ENCODE measurements at regions not wholly inside any gene's neighbourhood (a gene's known extent, or its start where the extent isn't known, plus 50 kb on each side); places are given as distances from the start of the nearest gene placed in this dataset.

DNA sequence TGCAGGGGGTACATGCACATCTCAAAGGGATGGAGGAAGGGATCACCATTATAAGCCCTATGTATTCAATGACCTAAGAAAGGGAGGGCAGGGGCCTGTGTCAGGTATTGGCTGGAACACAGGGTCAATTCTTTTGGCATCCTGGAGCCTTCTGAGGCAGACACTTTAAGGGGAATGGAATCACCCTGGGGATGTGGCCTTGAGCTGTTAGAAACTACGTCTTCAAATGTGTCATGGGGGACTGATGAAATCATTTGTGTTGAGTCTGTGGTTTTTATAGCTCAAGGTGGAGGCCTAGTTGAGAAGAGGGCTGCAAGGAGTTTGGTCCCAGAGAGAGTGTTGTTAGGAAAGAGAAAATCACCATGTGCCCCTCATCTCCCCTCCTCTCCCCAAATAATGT is 206.1 kb upstream of the CELF2 start:
- no peak for DNase-seq

DNA sequence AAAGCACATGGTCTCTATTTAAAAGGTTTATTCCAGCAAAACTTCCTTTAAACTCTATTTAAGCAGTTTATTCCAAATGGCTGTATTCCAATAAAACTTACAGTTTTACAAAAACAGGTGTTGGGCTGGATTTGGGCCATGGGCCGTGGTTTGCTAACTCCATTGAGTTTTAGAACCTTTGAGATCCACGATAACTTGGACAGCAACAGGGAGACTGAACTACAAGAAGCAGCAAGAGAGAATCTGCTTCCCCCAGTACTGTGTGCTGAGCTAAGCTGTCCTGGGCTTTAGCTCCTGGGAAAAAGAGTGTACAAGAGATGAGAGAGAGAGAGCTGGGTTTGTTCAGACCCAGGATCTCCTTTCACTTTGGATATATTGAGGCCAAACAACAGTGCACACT is 204.0 kb upstream of the CELF2 start:
- no peak for DNase-seq

DNA sequence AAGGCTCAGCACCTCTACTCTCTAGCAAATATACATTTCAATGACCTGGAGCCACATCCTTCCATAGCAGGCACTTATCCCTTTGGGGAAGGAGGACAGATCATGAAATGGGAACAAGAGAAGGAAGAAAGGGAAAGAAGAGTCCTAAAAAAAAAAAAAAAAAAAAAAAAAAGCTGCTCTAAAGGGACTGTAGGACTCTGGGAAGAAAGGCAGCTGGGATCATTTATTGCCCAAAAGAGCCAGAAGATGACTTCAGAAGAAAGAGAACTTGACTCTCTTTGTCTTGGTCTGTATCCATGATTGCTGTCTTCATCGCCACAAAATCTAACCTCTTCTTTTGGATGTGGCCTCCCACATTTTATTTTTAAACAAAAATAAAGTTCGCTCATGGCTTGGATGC is 203.6 kb upstream of the CELF2 start:
- no peak for DNase-seq

DNA sequence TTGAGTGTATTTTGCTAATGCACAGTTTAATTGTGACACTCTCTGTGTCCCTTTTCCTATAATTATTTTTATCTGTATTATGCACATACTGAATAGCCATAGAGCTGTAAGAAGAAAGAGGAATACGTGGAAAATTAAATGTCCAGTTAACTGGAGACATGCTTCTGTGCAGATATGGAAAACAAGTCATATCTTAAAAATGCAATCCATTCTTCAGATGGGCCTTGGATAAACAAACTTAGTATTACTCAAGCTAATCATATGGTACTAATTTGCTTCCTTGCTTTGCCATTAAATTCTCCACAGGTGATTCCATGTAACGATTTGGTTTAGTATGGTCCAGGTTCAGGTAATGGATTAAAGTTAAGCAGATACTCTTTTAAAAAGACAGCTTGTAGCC is 201.2 kb upstream of the CELF2 start:
- DNase-seq: peak; percentile 66

DNA sequence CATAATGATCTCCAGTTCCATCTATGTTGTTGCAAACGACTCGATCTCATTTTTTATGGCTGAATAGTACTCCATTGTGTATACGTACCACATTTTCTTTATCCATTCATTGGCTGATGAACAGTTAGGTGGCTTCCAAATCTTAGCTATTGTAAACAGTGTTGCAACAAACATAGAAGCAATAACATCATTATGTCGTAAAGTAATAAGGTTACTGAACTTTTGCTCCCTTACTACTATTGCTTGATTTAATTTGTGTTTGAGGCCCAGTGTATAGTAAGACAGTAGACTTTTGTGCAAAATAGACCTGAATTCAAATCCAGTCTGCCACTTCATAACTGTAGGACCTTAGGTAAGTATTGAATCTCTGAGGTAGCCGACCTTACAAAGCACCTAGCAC is 200.1 kb upstream of the CELF2 start:
- no peak for DNase-seq

DNA sequence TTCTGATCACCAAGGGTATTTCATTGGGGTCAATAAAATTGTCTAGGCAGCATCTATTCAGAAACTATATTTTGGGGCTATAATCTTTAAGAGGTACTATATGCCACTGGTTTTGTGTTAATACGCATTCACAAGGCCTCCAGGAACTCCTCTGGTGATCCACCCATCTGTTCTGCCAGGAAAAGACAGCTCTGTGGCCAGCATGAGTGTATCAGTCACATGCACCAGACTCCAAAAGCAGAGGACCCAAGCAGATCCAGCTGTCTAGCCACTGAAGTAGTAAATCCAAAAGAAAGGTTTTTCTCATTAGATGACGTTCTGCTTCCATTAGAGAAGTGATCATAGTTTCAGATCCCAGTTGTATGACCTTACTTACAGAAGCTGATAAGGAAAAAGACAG is 199.6 kb upstream of the CELF2 start:
- DNase-seq: peak; percentile 74

DNA sequence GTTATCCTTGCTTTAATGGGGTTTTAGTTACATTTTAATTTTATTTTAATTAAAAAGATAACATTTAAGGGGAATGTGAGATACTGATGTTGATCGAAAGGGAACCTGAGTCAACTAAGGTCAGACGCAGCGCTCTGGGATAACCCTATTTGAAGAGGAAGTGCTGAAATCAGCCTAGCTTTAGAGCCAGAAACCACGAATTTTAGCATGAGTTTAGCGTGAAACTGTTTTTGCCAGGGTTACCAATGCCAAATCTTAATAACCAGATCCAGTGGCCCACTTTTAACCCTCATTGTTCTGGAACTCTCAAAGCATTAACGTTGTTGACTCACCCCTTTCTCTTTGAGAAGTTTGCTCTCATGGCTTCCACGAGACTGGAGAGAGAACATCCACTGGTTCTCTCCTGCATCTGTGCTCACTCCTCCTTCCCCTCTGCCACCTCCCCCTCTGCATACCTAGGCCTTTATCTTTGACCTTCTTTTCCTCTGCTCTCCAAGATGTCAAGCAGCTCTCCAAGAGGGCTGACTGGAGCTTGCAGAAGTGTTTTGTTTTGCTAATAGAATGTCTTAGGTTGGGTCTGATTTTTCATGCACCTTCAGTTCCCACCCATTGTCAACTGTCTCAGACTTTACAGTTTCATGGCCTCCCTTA is 198.3 kb upstream of the CELF2 start:
- no peak for DNase-seq

DNA sequence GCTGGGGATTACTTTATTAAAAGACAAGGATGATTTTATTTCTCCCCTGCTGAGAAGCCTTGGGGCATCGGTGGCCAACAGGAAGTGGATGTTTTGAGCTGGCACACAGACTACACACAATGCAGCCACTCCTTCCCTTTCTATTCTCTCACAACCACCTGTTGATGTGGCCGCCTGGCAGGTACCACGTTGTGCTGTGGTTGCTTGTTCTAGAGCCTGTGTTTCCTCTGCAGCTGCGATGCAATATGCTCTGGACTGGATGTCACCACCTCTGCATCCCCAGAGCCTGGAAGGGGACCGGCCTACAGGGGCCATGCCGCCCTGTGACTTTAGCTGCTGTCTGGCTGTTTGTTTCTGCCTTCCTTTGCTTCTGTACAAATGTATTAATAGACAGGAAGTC is 195.7 kb upstream of the CELF2 start:
- no peak for DNase-seq

DNA sequence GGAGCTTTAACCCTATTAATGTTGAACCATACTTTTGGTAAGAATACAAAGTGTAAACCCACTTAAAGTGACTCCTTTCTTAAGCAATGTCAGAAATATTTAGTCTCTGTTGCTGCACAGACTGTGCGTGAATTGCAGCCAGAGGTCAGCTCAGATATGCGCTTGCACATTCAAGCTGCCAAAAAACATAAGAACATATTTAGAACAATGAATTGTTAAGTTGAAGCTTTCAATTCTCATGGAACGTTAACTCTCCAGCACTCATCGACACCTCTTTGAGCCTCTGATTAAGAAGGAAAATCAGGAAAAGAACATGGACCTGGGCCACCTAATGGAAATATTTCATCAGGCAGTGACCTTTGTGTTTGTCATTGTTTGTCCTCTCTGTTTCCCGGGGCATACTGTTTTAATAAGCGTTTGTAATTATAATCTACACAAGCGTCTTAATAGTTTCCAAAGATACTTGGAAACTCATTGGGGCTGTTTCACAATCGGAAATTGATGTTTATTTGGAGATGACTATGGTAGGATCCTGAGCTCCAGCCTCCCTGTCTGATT is 193.0 kb upstream of the CELF2 start:
- peak; percentile 84 for DNase-seq

DNA sequence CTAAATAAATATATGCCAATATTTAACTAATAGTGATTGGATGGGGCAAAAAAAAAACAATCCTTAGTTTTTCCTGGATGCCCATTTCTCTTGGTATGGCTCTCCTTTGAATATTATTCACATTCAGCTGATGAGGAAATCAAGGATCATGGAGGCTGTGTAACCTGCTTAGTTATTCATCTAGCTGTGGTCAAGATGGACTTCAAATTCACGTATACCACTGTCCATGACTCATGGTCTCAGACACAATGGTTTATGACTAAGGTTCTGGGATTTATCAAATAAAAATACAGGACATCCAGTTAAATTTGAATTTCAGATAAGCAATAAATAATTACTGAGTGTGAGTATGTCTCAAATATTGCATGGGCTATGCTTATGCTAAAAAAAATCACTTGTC is 191.5 kb upstream of the CELF2 start:
- peak; percentile 77 for DNase-seq

DNA sequence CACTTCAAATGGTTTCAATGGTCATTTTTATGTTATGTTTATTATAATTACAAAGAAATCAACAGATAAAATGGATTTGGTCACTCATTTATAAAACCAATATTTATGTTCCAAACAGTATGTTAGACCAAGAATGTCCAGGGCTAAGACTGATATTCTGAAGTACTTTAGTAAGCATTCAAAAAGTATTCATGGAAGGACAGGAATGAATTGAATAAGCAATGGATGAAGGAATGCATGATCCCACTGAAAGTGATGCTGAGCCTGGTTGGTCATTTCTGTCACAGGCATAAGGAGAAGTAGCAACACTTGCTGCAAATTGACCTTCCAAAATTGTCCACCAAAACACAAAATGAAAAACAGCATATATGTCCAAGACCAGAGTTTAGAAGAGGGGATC is 189.0 kb upstream of the CELF2 start:
- no peak for DNase-seq

DNA sequence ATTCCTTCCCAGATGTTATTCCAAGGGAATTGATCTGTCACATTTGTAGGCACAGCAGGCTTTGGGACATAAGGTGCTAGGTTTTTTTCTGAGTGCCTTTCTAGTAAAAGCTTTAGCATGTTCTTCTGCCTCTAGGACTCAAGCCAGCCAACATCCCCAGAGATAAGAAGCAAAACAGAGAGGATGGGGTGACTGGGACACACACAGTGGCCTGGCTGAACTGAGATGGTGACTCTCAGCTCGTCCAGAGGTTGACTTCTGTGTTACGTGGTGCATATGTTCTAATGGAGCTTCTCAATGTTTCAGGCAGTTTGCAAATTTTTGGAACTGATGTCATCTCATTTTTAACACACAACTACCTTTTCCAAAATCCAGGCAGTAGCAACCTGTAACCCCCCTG is 188.1 kb upstream of the CELF2 start:
- DNase-seq: no peak

DNA sequence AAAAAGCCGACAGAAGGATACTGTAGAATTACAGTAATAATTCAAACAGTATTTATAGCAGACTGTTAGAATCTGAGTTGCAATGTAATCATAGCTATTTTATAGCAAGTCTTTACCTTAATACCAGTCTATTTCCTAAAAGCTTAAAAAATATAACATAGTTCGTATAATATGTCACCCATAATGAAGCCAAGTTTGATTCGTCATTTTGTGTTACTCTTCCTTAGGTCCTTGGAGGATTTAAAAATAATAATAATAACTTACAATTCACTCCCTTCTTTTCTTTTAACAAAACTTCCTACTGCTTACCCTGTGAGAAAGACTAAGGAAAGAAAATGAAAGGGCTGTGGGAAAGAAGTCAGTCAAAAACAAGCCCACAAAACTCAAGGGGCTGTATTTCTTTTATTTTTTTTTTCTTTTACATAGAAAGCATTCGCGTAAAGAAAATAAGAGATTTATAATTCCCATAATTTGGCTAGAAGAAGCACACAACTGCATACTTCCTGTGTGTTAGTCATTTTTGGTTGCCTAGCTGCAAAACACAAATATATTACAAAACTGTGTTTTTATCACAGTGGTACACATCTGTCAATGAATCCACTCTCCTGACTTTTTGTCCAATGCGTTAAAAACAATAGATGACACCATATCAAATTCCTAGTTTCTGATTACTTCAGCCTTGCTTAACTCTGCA is 187.2 kb upstream of the CELF2 start:
- peak; percentile 82 for DNase-seq

DNA sequence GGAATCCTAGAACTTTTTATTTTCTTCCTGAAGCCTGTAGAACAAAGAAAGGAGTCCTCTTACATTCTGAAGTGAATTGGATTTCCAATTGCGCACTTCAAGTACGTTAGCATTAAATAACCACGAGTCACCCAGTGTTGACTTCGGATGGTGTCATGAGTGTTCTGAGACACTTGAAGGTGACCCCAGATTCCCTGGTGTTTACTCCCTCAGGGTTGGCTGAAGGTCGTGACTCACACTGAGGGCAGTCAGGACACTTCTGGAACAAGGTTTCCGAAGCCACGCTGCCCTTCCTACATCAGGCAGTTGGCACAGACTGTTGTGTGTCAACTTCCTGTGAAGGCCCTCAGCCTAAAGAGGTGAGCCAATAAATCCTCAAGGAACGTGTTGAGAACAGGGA is 186.6 kb upstream of the CELF2 start:
- peak; percentile 83 for DNase-seq

DNA sequence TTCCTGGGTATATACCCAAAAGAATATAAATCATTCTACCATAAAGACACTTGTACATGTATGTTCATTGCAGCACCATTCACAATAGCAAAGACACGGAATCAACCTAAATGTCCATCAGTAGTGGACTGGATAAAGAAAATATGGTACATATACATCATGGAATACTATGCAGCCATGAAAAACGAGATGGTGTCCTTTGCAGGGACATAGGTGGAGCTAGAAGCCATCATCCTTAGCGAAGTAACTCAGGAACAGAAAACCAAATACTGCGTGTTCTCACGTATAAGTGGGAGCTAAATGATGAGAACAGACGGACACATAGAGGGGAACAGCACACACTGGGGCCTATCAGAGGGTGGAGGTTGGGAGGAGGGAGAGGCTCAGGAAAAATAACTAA is 183.7 kb upstream of the CELF2 start:
- DNase-seq: no peak

DNA sequence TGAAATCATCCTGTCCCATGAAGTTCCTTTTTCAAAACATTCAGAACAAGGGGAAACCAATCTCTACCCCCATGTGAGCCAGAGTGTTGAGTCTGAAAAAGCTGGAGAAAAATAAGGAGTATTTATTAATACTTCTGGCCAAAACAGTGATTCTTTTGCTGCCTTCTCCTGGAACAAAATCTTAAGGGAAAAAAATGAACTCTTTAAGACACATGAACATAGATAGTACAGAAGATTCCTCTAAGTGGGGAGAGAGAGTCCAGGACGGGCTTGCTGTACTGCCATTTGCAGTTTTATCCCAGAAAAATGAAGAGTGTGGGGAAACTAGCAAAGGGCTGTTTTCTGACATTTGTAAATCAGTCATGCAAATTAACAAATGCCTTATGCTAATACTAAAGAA is 173.4 kb upstream of the CELF2 start:
- DNase-seq: no peak

DNA sequence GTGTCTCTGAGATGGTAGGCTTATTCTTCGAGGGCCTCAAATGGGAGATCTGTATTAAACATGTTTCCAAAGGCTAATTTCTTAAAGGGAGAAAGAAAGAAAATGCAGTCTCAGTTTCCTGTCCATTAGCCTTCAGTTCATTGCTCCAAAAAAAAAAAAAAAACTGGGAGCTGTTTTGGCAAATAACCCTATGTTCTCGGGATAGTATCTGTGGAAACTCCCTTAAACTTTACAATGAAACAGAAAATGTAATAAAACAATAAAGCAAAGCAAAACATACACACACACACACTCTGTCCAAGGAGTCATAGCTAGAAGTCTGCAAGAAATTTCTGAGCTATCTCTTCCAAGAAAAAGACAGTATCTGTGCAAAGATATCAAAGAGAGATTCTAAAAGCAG is 172.5 kb upstream of the CELF2 start:
- no peak for DNase-seq

DNA sequence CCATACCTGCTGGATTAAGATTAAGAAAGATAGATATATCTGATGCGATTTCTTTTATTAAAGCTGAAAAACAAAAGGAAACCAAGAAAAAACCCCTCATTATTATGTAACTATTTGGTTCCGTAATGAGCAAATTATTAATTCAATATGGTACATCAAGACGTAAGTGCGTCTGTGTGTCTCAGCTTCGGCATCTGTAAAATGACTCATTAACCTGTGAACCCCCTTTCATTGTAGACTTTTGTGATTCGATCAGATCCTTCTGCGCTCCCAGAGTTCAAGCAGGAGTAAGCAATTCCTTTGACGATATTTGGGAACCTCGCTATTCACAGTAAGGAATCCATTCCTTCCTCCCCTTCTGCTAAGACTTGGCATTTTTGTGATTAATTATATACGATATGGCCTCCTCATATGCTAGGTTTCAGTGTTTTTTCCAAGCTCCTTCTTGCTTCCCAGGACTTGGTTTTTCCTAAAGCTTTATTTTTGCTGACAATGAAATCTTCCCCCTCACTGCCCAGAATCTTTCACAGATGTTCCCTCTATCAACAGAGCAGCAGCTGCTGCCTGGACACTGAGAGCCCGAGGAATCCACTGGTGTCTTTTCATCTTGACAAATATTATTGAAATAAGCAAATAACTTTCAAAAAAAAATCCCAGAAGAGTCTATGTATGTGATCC is 171.7 kb upstream of the CELF2 start:
- no peak for DNase-seq

DNA sequence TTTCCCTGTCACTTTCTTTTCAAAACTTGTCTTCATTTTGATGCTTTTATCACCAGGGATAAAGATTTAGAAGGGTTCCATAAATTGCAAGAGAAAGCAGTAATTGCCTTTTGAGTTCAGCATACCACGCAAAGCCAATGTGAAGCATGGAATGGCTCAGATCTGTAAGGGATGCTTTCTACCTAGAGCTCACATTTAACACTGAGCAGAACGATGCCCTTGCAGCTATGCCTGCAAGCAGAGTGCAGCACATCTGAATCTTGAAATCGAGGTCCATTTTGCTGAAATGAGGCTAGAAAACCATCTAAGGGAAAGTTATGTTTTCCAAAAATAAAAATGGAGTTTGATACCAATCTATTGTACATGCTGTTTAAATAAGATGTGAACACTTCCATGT is 171.2 kb upstream of the CELF2 start:
- DNase-seq: no peak

DNA sequence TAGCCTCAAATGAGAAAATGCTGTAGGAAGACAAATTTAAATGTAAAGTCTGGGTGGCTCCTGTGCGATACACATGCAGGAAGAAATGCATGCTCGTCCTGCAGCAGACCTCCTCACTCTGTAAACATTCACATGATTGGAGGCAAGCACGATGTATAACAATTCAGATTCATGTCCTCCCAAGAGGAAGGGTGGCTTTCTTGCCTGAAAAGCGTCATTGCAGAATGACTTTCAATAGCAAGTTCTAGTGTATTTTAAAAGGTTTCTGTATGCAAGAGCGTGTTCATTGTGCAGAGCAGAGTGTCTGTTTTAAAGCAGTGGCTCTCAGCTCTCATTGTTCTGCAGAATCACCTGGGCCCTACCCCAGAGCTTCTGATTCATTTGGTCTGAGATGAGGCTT is 170.3 kb upstream of the CELF2 start:
- no peak for DNase-seq

DNA sequence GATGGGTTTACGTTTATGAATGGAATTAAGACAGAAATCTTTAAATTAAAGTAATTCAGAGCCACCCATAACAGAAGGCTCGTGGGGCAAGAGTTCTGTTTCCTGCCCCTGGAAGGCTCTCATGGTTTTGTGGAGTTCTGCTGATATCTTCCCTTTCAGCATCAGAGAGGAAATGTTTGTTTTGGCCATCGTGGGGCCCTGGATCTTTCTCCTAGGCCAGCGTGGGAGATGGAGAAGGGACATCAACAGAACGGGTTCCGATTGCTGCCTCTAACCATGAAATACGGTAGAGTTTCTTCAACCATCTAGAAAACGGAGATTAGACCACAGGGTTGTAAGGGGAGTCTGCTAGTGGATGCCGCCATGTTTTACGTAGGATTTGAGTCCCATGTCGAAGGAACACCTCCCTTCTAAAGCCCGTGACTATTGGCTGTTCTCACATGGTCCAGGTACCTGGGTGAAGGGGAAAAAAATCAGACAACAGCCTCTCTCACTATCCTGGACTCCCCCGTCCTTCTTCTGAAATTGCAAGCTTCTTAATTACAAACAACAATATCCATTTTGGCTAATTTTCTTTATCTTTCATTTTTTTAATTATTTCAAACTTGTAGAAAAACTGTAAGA is 169.1 kb upstream of the CELF2 start:
- DNase-seq: no peak

DNA sequence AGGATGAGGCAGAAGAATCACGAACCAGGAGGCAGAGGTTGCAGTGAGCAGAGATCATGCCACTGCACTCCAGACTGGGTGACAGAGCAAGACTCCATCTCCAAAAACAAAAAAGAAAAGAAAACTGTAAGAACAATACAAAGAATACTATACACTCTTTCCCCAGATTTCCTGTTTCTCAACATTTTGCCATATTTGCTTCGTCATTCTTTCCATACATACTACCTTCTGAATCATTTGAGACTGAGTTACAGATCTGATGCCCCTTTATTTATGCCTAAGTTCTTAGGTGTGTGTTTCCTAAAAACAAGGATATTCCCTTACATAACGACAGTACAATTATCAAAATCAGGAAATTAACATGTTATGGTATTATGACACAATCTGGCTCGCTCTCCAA is 168.4 kb upstream of the CELF2 start:
- no peak for DNase-seq

DNA sequence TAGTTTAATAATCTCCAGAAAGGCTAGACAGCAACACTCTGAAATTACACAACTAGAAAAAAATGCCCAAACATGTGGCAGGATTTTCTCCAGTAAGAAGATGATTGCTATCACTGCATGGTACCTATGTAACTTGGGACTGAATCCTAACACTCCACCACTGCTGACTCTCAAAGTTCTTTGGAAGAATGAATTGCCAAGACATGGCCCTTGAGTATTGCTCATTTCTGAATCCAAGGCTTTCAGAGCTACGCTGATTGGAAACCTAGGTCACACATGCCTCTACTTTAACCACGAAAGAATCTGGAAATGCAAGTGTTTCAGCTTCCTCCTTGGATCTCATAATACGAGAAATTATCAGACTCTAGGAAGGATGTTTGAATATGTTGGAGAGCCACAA is 167.5 kb upstream of the CELF2 start:
- no peak for DNase-seq

DNA sequence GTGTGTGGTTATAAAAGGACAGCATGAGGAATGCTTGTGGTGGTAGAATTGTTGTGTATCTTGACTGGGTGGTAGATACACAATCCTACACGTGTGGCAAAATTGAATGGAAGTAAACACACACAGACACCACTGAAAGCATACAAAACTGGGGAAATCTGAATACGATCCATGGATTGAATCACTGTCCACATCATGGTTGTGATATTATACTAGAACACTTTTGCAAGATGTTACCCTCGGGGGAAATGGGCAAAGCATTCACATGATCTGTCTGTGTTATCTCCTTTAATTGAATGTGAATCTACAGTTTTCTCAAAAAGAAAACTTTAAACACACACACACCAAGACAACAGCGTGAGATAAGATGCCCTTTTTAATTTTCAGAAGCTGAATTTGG is 165.2 kb upstream of the CELF2 start:
- DNase-seq: no peak
